ENCODE measurements at regions not wholly inside any gene's neighbourhood (a gene's known extent, or its start where the extent isn't known, plus 50 kb on each side); places are given as distances from the start of the nearest gene placed in this dataset.

GRCh38 chr6:74283532-74283931, 587.5 kb downstream of the CD109 start:
- H3K56ac ChIP-seq (ENCODE audit: low read length): no peak overlapping the region
- no peak overlapping the region for H2AK5ac ChIP-seq (ENCODE audit: low read length)
- no peak overlapping the region for H2BK15ac ChIP-seq (replicated peaks; ENCODE audit: low read depth)
- peak; percentile 50 for DNase-seq
- H3K4ac ChIP-seq (ENCODE audit: low read depth, low read length): no peak overlapping the region
- no peak overlapping the region for H4K8ac ChIP-seq (ENCODE audit: low read depth, low read length)
- no peak overlapping the region for H3K9ac ChIP-seq (ENCODE audit: low read length)
- no peak overlapping the region for H3K27ac ChIP-seq (ENCODE audit: low read depth, low read length)
- H3K36me3 ChIP-seq (ENCODE audit: control insufficient read depth, insufficient read depth, low read length): no peaks in the 10 kb centered on the region
- H3K4me1 ChIP-seq (ENCODE audit: control insufficient read depth, low read depth, low read length): no peaks in the 10 kb centered on the region
- H2BK120ac ChIP-seq (ENCODE audit: low read depth, low read length): no peak overlapping the region
- no peaks in the 10 kb centered on the region for H3K27me3 ChIP-seq (ENCODE audit: insufficient read depth, low read length, poor library complexity)
- H3K23ac ChIP-seq (ENCODE audit: low read length): no peak overlapping the region
- H3K79me1 ChIP-seq (ENCODE audit: low read length): no peaks in the 10 kb centered on the region
- no peak overlapping the region for H3K18ac ChIP-seq (ENCODE audit: low read length)
- H4K5ac ChIP-seq (ENCODE audit: low read length): no peak overlapping the region
- no peak overlapping the region for H3K4me3 ChIP-seq (ENCODE audit: low read length)
- H2BK5ac ChIP-seq (ENCODE audit: low read length): no peak overlapping the region
- H3K4me2 ChIP-seq (ENCODE audit: low read length): no peak overlapping the region
- WGBS (ENCODE audit: extremely low coverage, insufficient coverage, low lambda C conversion rate): no CpG with 5 or more reads among the region's 3 CpGs
- H3K79me2 ChIP-seq (ENCODE audit: control insufficient read depth, insufficient read depth, low read length): no peaks in the 10 kb centered on the region

GRCh38 chr6:74282143-74282689, 586.2 kb downstream of the CD109 start:
- no peak overlapping the region for H3K4me3 ChIP-seq (ENCODE audit: low read length)
- H3K4me2 ChIP-seq (ENCODE audit: low read length): no peak overlapping the region
- H3K18ac ChIP-seq (ENCODE audit: low read length): no peak overlapping the region
- no peaks in the 10 kb centered on the region for H3K79me2 ChIP-seq (ENCODE audit: control insufficient read depth, insufficient read depth, low read length)
- H2BK15ac ChIP-seq (replicated peaks; ENCODE audit: low read depth): no peak overlapping the region
- H3K4me1 ChIP-seq (ENCODE audit: control insufficient read depth, low read depth, low read length): no peaks in the 10 kb centered on the region
- no peak overlapping the region for H3K4ac ChIP-seq (ENCODE audit: low read depth, low read length)
- DNase-seq: no peak
- H3K23ac ChIP-seq (ENCODE audit: low read length): no peak overlapping the region
- H2BK5ac ChIP-seq (ENCODE audit: low read length): no peak overlapping the region
- no peak overlapping the region for H4K8ac ChIP-seq (ENCODE audit: low read depth, low read length)
- no CpG with 5 or more reads among the region's 13 CpGs for WGBS (ENCODE audit: extremely low coverage, insufficient coverage, low lambda C conversion rate)
- H3K79me1 ChIP-seq (ENCODE audit: low read length): no peaks in the 10 kb centered on the region
- H3K9ac ChIP-seq (ENCODE audit: low read length): no peak overlapping the region
- no peaks in the 10 kb centered on the region for H3K27me3 ChIP-seq (ENCODE audit: insufficient read depth, low read length, poor library complexity)
- H3K56ac ChIP-seq (ENCODE audit: low read length): no peak overlapping the region
- H2AK5ac ChIP-seq (ENCODE audit: low read length): no peak overlapping the region
- no peaks in the 10 kb centered on the region for H3K36me3 ChIP-seq (ENCODE audit: control insufficient read depth, insufficient read depth, low read length)
- H2BK120ac ChIP-seq (ENCODE audit: low read depth, low read length): no peak overlapping the region
- H4K5ac ChIP-seq (ENCODE audit: low read length): no peak overlapping the region
- H3K27ac ChIP-seq (ENCODE audit: low read depth, low read length): no peak overlapping the region

- H2BK5ac ChIP-seq (ENCODE audit: low read length): no peak overlapping the region
- H2BK120ac ChIP-seq (ENCODE audit: low read depth, low read length): no peak overlapping the region
- H4K5ac ChIP-seq (ENCODE audit: low read length): no peak overlapping the region
- no peak overlapping the region for H3K56ac ChIP-seq (ENCODE audit: low read length)
- no peak overlapping the region for H3K4me2 ChIP-seq (ENCODE audit: low read length)
- H3K4me3 ChIP-seq (ENCODE audit: low read length): no peak overlapping the region
- H3K9ac ChIP-seq (ENCODE audit: low read length): no peak overlapping the region
- no peaks in the 10 kb centered on the region for H3K36me3 ChIP-seq (ENCODE audit: control insufficient read depth, insufficient read depth, low read length)
- no peaks in the 10 kb centered on the region for H3K79me2 ChIP-seq (ENCODE audit: control insufficient read depth, insufficient read depth, low read length)
- no peak overlapping the region for H3K18ac ChIP-seq (ENCODE audit: low read length)
- H4K8ac ChIP-seq (ENCODE audit: low read depth, low read length): no peak overlapping the region
- no peak overlapping the region for H2BK15ac ChIP-seq (replicated peaks; ENCODE audit: low read depth)
- H3K27ac ChIP-seq (ENCODE audit: low read depth, low read length): no peak overlapping the region
- no CpG with 5 or more reads among the region's 6 CpGs for WGBS (ENCODE audit: extremely low coverage, insufficient coverage, low lambda C conversion rate)
- no peaks in the 10 kb centered on the region for H3K27me3 ChIP-seq (ENCODE audit: insufficient read depth, low read length, poor library complexity)
- no peak overlapping the region for H3K23ac ChIP-seq (ENCODE audit: low read length)
- H3K4ac ChIP-seq (ENCODE audit: low read depth, low read length): no peak overlapping the region
- H3K79me1 ChIP-seq (ENCODE audit: low read length): no peaks in the 10 kb centered on the region
- no peaks in the 10 kb centered on the region for H3K4me1 ChIP-seq (ENCODE audit: control insufficient read depth, low read depth, low read length)
- DNase-seq: peak; percentile 13
- no peak overlapping the region for H2AK5ac ChIP-seq (ENCODE audit: low read length)
These were observed 584.2 kb downstream of the CD109 start for GRCh38 chr6:74280130-74280692.

GRCh38 chr6:74277777-74278186, 581.8 kb downstream of the CD109 start:
- no CpG with 5 or more reads among the region's 6 CpGs for WGBS (ENCODE audit: extremely low coverage, insufficient coverage, low lambda C conversion rate)
- H3K27me3 ChIP-seq (ENCODE audit: insufficient read depth, low read length, poor library complexity): no peaks in the 10 kb centered on the region
- H2BK15ac ChIP-seq (replicated peaks; ENCODE audit: low read depth): no peak overlapping the region
- H3K4me3 ChIP-seq (ENCODE audit: low read length): no peak overlapping the region
- H4K5ac ChIP-seq (ENCODE audit: low read length): no peak overlapping the region
- H3K36me3 ChIP-seq (ENCODE audit: control insufficient read depth, insufficient read depth, low read length): no peaks in the 10 kb centered on the region
- no peak overlapping the region for H3K4ac ChIP-seq (ENCODE audit: low read depth, low read length)
- DNase-seq: no peak
- H3K4me2 ChIP-seq (ENCODE audit: low read length): no peak overlapping the region
- no peak overlapping the region for H4K8ac ChIP-seq (ENCODE audit: low read depth, low read length)
- no peak overlapping the region for H3K18ac ChIP-seq (ENCODE audit: low read length)
- H3K79me1 ChIP-seq (ENCODE audit: low read length): no peaks in the 10 kb centered on the region
- H3K4me1 ChIP-seq (ENCODE audit: control insufficient read depth, low read depth, low read length): no peaks in the 10 kb centered on the region
- no peaks in the 10 kb centered on the region for H3K79me2 ChIP-seq (ENCODE audit: control insufficient read depth, insufficient read depth, low read length)
- H3K23ac ChIP-seq (ENCODE audit: low read length): no peak overlapping the region
- H2BK120ac ChIP-seq (ENCODE audit: low read depth, low read length): no peak overlapping the region
- H3K27ac ChIP-seq (ENCODE audit: low read depth, low read length): no peak overlapping the region
- no peak overlapping the region for H3K56ac ChIP-seq (ENCODE audit: low read length)
- no peak overlapping the region for H3K9ac ChIP-seq (ENCODE audit: low read length)
- H2BK5ac ChIP-seq (ENCODE audit: low read length): no peak overlapping the region
- no peak overlapping the region for H2AK5ac ChIP-seq (ENCODE audit: low read length)

GRCh38 chr6:74273541-74273940, 577.5 kb downstream of the CD109 start:
- H2BK15ac ChIP-seq (replicated peaks; ENCODE audit: low read depth): no peak overlapping the region
- H3K4me1 ChIP-seq (ENCODE audit: control insufficient read depth, low read depth, low read length): no peaks in the 10 kb centered on the region

GRCh38 chr6:74269600-74269858, 573.5 kb downstream of the CD109 start:
- Histone ChIP-seq H3K4me2 (ENCODE audit: low read length) (no peak overlapping the region), H2BK5ac (ENCODE audit: low read length) (no peak overlapping the region), H3K27me3 (ENCODE audit: insufficient read depth, low read length, poor library complexity) (no peaks in the 10 kb centered on the region), H3K18ac (ENCODE audit: low read length) (no peak overlapping the region), H2BK120ac (ENCODE audit: low read depth, low read length) (no peak overlapping the region), H3K4ac (ENCODE audit: low read depth, low read length) (no peak overlapping the region), H3K9ac (ENCODE audit: low read length) (no peak overlapping the region), H3K79me2 (ENCODE audit: control insufficient read depth, insufficient read depth, low read length) (no peaks in the 10 kb centered on the region), H3K36me3 (ENCODE audit: control insufficient read depth, insufficient read depth, low read length) (no peaks in the 10 kb centered on the region), H4K5ac (ENCODE audit: low read length) (no peak overlapping the region), H3K4me1 (ENCODE audit: control insufficient read depth, low read depth, low read length) (no peaks in the 10 kb centered on the region), H3K23ac (ENCODE audit: low read length) (no peak overlapping the region), H2AK5ac (ENCODE audit: low read length) (no peak overlapping the region), H3K79me1 (ENCODE audit: low read length) (no peaks in the 10 kb centered on the region), H3K27ac (ENCODE audit: low read depth, low read length) (no peak overlapping the region), H4K8ac (ENCODE audit: low read depth, low read length) (no peak overlapping the region), H3K56ac (ENCODE audit: low read length) (no peak overlapping the region), H3K4me3 (ENCODE audit: low read length) (no peak overlapping the region), H2BK15ac (replicated peaks; ENCODE audit: low read depth) (no peak overlapping the region)
- no peak for DNase-seq
- WGBS (ENCODE audit: extremely low coverage, insufficient coverage, low lambda C conversion rate): no CpG with 5 or more reads among the region's 3 CpGs

More at GRCh38 chr6:74273541-74273940, 577.5 kb downstream of the CD109 start:
- Histone ChIP-seq H2BK5ac (ENCODE audit: low read length) (no peak overlapping the region), H3K36me3 (ENCODE audit: control insufficient read depth, insufficient read depth, low read length) (no peaks in the 10 kb centered on the region), H2BK120ac (ENCODE audit: low read depth, low read length) (no peak overlapping the region), H3K18ac (ENCODE audit: low read length) (no peak overlapping the region), H2AK5ac (ENCODE audit: low read length) (no peak overlapping the region), H3K23ac (ENCODE audit: low read length) (no peak overlapping the region), H3K79me1 (ENCODE audit: low read length) (no peaks in the 10 kb centered on the region), H3K27ac (ENCODE audit: low read depth, low read length) (no peak overlapping the region), H3K56ac (ENCODE audit: low read length) (no peak overlapping the region), H4K5ac (ENCODE audit: low read length) (no peak overlapping the region), H3K4me2 (ENCODE audit: low read length) (no peak overlapping the region), H4K8ac (ENCODE audit: low read depth, low read length) (no peak overlapping the region), H3K9ac (ENCODE audit: low read length) (no peak overlapping the region), H3K79me2 (ENCODE audit: control insufficient read depth, insufficient read depth, low read length) (no peaks in the 10 kb centered on the region), H3K4me3 (ENCODE audit: low read length) (no peak overlapping the region), H3K27me3 (ENCODE audit: insufficient read depth, low read length, poor library complexity) (no peaks in the 10 kb centered on the region), H3K4ac (ENCODE audit: low read depth, low read length) (no peak overlapping the region)
- DNase-seq: no peak
